AG08395 (cell line): ENCODE measurements at regions not wholly inside any gene's neighbourhood (a gene's known extent, or its start where the extent isn't known, plus 50 kb on each side); places are given as distances from the start of the nearest gene placed in this dataset.
A peak's percentile ranks its signal among the peaks of the same experiment; 100 is the strongest.

ENCODE experiments used
- DNase-seq: peaks from one replicate; pipeline ENCODE4 v3.0.0; 2012; ENCODE audit warnings: mixed read lengths, low spot score

DNA sequence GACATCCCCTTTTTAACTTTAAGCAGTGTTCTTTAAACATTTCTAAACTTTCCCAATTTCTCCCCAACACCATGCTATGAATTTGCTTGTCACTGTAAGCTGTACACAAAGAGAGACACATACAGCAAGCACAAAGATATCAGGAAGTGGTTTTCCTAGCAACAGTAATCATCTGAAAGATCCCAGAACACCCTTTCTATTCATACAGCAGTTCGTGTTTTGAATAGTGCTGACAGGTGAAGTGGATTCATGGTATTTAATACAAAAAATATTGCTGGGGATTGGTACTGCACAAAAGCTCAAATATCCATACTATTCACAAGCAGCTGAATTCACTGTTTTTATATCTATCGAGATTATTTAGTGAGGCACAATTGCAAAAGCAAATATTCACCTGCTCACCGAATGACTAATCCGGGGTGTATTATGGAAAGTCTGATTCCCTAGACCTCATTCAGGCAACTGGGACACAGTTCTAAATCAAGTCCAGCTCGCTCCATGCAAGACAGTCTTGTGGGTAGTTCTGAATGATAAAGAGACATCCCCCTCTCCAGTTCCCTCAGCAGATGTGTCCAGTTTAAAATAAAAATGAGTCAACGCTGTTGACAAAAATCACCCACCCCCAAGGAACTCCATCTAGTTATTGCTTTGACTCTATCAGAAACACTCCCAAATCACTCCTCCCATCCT, 107.1 kb upstream of the TSHZ2 start:
- no peak for DNase-seq

GRCh38 chr20:52859156-52859876, 112.8 kb upstream of the TSHZ2 start:
- DNase-seq, result peak; percentile 54

DNA sequence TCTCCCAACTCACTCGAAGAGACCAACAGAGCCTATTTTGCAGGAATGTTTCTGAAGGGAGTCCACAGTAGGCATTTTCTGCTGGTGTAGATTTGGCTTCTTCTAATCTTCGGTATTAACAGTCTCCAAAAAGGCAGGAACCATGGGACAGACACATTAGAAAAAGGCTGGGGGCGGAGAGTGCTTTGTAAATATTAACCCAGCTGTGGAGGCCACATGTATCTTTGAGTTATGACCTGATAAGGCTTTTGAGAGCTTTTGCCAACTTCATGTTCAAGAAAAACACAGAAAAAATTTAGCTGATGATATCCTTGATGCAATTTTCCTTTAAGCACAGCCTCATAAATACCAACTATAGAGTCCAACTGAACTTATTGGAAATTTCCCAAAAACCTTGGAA, 119.4 kb upstream of the TSHZ2 start:
- DNase-seq, result no peak

- DNase-seq, result no peak
Measured at GRCh38 chr20:52847731-52848359, 124.3 kb upstream of the TSHZ2 start.

GRCh38 chr20:52847029-52847660, 125.0 kb upstream of the TSHZ2 start:
- DNase-seq, result no peak

DNA sequence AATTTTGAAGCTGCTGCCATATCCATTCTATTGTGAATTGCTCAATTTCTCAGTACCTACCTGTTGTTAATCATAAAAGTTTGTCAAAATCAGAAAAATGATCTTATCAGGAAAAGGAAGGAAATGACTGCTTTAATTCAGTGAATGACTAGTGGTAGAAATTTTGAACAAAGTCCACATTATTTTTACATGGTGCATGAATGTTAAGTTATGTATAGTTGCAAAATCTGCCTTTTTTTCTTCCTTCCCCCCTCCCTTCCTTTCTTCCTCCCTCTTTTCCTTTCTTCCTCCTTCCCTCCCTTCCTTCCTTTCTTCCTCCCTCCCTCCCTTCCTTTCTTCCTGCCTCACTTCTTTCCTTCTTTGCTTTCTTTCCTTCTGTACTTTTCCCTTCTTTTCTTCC, 127.1 kb upstream of the TSHZ2 start:
- DNase-seq, result no peak

- no peak for DNase-seq
Measured at GRCh38 chr20:52843425-52843824, 128.7 kb upstream of the TSHZ2 start.

DNA sequence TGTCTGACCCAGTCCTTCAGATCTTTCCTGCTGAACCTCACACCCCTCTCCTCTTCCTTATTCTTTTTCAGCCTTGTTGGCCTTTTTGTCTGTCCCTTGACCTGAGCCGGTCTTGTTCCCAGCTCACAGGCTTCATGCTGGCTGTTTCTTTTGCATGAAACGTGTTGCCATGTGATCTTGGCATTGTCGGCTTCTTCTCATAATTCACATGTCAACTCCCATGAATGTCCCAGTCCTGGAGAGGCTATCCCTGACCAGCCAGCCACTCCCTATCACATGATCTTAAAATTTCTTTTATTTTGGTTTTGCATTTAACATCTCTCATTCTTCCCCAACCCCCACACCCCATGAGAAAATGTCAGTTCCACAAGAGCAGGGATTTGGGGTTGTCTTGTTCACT, 131.2 kb upstream of the TSHZ2 start:
- no peak for DNase-seq

- DNase-seq, result no peak
Measured at GRCh38 chr20:52840041-52840440, 132.1 kb upstream of the TSHZ2 start.

GRCh38 chr20:52838510-52839241, 133.5 kb upstream of the TSHZ2 start:
- DNase-seq, result no peak

GRCh38 chr20:52837378-52837777, 134.8 kb upstream of the TSHZ2 start:
- no peak for DNase-seq

GRCh38 chr20:52833901-52834300, 138.3 kb upstream of the TSHZ2 start:
- DNase-seq, result no peak

GRCh38 chr20:52832151-52832774, 139.9 kb upstream of the TSHZ2 start:
- no peak for DNase-seq

- no peak for DNase-seq
Measured at GRCh38 chr20:52830598-52830997, 141.6 kb upstream of the TSHZ2 start.

DNA sequence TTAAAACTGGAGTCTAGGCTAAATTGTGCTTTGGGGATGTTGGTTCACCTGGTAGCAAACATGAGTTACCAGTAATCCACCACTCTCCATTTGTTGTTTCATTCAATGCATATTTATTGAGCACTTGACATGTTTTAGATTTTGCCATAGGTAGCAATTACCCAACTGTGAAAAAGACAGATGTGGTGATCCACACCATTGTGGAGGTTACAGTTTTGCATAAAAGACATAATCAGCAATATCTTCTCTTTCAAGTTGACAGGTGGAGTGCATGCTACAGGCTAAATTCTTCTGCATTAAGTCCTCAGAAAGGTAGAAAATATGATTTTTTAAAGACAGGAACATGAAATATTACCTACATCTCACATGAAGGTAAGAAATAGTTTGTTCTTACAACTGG, 143.0 kb upstream of the TSHZ2 start:
- no peak for DNase-seq

- no peak for DNase-seq
Measured at GRCh38 chr20:52828199-52828598, 144.0 kb upstream of the TSHZ2 start.

DNA sequence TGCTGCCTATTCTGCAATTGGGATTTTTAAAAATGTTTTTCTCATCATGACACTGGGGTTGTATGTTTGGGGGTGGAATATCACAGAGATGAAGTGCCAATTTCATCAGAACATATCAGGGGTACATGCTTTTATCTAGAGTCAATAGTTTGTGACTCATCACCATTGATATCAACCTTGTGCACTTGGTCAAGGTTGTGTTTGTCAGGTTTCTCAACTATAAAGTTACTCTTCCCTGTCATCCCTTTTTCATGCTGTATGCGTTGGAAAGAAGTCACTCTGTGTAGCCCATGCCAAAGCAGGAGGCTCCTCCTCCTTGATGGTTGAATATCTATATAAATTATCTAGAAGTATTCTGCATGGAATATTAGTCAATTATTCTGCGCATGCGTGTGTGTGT, 145.4 kb upstream of the TSHZ2 start:
- DNase-seq, result no peak

DNA sequence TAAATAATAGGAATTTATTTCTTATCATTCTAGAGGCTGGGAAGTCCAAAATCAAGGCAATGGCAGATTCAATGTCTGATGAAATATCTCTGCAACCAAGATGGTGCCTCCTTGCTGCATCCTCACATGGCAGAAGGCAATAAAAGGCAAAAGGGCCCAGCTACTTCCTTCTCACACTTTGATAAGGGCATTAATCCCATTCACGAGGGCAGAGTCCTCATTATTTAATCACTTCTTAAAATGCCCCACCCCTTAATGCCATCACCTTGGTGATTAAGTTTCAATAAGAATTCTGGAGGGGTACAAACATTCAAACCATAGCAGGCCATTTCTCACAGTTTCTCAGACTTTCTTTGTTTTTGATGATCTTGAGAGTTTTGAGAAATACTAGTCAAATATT, 145.8 kb upstream of the TSHZ2 start:
- no peak for DNase-seq

DNA sequence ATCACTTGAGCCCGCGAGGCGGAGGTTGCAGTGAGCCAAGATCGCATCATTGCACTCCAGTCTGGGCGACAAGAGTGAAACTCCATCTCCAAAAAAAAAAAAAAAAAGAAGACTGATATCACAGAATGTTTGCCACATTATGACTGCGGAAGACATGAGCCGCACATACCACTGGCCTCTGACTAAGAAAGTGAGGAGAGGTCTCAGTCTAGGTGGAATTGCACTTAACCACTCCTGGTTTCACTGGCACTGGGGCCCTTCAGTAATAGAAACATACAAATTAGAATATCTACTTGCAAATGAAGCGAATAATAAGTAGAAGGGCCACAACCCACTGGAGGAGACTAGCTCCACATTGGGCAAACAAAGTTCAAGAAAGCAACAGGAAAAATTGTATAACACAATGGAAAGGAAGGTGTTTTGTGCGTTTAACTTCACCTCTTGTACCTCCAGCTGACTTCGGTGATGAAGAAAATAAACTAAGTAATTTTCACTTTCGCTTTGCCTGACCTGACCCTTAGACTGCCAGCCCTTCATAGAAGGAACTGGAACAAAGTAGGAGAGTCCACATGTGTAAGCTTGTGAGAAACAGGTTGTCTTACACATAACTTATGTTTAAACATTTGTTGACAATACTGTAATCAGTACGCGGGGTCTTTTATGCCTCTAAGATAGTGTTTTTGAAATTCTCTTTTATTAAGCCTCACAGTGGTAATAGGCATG, 147.5 kb upstream of the TSHZ2 start:
- DNase-seq, result no peak

- no peak for DNase-seq
Measured at GRCh38 chr20:52823303-52823702, 148.9 kb upstream of the TSHZ2 start.

DNA sequence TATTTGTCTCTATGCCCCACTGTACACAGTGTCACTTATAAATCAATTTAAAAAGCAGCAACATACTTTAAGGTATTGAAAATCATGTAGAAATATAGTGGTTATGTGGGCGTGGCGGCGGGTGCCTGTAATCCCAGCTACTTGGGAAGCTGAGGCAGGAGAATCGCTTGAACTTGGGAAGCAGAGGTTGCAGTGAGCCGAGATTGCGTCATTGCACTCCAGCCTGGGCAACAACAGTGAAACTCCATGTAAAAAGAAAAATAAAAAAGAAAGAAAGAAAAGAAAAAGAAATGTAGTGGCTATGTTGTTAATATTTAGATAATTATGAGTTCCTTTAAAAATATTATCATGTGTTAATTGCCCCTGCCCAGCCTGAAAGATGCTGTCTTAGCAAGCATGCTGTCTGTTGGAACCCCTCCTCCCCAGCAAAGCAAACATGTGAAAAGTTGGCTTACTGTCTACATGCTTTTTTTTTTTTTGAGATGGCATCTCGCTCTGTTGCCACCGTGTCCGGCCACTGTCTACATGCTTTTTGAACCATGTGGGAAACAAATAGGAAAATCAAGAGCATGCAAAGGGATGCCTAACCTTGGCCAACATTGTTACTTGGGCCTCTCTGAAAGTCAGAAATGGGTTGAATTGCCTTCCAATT, 151.4 kb upstream of the TSHZ2 start:
- DNase-seq, result no peak
